ENCODE measurements at regions not wholly inside any gene's neighbourhood (a gene's known extent, or its start where the extent isn't known, plus 50 kb on each side); places are given as distances from the start of the nearest gene placed in this dataset.

DNA sequence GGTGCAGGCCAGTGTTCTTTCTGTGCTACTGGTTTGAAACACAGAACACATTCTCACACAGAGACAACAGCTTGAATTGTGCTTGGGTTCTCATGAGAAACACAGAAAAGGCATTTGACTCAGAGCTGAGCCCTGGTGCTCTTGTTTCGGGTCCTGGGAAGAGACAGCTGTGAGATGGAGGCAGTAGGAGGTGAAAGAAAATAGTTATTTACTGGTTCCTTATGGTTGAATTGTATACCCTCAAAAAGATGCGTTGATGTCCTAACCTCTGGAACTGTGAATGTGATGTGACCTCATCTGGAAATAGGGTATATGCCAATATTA is 87.1 kb upstream of the RPS6KA2 start:
- TF ChIP-seq, protein P1, sequence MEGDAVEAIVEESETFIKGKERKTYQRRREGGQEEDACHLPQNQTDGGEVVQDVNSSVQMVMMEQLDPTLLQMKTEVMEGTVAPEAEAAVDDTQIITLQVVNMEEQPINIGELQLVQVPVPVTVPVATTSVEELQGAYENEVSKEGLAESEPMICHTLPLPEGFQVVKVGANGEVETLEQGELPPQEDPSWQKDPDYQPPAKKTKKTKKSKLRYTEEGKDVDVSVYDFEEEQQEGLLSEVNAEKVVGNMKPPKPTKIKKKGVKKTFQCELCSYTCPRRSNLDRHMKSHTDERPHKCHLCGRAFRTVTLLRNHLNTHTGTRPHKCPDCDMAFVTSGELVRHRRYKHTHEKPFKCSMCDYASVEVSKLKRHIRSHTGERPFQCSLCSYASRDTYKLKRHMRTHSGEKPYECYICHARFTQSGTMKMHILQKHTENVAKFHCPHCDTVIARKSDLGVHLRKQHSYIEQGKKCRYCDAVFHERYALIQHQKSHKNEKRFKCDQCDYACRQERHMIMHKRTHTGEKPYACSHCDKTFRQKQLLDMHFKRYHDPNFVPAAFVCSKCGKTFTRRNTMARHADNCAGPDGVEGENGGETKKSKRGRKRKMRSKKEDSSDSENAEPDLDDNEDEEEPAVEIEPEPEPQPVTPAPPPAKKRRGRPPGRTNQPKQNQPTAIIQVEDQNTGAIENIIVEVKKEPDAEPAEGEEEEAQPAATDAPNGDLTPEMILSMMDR (IDR thresholded peaks at IDR 0.05; ENCODE audit: low read length, missing control alignments) = no peak
- DNase-seq (ENCODE audit: low read depth) = no peak
- H3K4me3 ChIP-seq (replicated peaks; ENCODE audit: low read depth, low read length) = no peak overlapping the region

DNA sequence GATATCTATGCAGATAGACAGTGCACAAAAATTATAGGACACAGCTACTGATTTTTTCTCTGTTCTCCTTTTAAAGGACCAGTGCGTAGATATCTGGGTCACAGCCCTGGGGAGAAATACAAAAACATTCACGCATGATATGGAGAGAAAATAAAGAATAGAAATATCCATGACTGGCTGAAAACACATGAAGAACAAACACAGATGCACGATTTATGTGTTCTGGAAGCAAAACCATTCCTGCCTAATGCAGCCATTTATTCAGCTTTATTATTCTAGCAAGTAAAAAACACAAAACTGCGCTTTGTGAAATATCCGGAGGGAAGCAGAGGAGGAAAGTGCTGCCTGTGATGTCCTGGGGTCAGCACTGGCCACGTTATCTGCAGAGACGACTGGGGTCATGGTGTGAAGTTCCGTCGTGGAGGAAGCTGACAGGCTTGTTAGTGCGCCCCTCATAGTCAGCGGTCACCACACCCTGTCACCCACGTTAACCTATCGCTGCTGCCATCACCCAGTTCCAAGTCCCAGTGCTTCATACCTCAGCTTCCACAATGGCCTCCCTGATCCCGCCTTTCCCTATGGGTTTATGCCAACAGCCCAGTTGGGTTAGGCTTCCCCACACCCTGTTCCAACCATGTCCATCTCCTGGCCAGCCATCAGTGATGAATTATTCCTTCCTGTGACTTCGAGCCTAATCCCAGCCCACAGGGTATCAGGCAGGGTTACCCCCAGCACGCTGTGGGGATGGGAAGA is 86.6 kb upstream of the RPS6KA2 start:
- TF ChIP-seq, protein P1 (IDR thresholded peaks at IDR 0.05; ENCODE audit: low read length, missing control alignments) = no peak
- no peak overlapping the region for H3K4me3 ChIP-seq (replicated peaks; ENCODE audit: low read depth, low read length)
- no peak for DNase-seq (ENCODE audit: low read depth)

DNA sequence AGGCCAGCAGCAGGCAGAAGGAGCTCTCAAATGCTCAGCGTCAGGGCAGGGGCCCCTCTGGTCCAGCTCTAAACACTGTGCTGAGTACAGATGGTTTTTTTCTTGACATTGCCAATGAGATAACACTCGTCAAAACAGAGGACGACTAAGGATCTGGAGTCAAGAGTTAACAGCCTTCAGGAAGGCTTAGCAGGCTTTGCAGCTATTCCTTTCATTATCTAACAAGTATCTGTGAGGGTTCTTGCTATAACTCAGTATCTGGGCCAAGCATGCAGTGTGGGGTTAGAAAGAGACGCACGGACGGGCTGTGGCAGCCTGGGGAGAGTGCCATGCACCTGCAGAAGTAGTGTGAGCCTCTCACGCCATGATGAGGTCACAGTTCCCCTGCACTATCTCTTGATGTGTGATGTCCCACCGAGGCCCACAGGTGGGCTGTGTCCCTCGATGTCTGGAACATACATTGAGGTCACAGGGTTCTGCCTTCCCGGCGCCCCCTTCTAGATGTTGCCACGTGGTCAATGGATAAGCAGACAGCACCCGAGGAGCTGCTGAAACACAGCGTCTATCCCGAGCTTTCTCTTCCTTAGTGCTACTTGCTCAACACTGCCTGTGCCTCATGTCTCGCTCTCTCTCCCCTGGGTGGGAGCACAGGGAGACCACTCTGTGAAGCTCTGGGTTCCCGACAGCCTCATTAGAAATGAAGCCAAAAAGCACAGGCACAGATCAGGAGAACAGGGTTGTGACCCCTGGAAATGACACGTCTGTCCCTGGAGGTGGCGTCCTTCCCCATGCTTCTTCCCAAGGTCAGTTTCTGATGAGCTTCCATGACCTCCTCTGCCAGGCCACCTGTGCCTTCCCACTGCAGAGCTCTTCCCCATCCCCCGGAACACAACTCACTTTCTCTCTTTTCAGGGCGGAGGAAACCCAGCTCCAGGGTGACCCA is 85.5 kb upstream of the RPS6KA2 start:
- H3K4me3 ChIP-seq (replicated peaks; ENCODE audit: low read depth, low read length) = no peak overlapping the region
- no peak for DNase-seq (ENCODE audit: low read depth)
- TF ChIP-seq, protein P1 (IDR thresholded peaks at IDR 0.05; ENCODE audit: low read length, missing control alignments) = no peak

DNA sequence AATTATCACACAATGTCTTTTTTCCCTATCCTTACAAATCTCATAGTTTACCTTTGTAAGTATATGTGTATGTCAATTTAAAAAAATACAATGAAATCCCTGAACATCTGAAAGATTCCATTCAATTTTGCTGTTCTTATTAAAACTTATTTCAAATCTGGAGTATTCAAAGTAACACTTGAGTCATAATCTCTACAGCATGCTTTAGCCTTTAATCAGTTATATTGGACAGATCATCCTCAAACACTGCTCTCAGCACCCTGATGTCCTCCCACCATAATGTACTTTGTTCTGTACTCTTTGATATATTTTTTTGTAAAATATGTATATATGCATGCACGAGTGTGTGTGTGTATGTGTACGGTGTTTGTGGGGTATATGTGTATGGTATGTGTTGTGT is 83.0 kb upstream of the RPS6KA2 start:
- no peak for DNase-seq (ENCODE audit: low read depth)
- TF ChIP-seq, protein P1 (IDR thresholded peaks at IDR 0.05; ENCODE audit: low read length, missing control alignments) = no peak
- no peak overlapping the region for H3K4me3 ChIP-seq (replicated peaks; ENCODE audit: low read depth, low read length)

DNA sequence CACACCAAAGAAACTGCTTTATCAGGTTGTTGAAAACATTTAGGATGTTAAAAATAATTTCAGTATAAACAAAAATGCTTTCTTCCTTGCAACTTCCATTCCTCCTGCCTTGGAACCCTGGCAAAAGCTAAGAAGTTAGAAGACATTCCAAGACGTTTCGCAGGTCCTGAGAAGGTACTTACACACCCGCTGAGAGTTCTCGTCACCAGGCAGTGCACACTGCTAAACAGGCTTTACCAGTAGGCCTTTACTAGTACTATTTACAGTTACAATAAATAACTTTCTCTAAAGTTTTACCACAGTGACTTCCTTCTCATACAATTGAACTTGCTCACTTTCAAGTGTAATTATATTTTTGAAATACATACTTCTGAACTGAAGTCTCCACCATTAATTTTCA is 81.4 kb upstream of the RPS6KA2 start:
- DNase-seq (ENCODE audit: low read depth) = no peak
- H3K4me3 ChIP-seq (replicated peaks; ENCODE audit: low read depth, low read length) = no peak overlapping the region
- TF ChIP-seq, protein P1 (IDR thresholded peaks at IDR 0.05; ENCODE audit: low read length, missing control alignments) = no peak

DNA sequence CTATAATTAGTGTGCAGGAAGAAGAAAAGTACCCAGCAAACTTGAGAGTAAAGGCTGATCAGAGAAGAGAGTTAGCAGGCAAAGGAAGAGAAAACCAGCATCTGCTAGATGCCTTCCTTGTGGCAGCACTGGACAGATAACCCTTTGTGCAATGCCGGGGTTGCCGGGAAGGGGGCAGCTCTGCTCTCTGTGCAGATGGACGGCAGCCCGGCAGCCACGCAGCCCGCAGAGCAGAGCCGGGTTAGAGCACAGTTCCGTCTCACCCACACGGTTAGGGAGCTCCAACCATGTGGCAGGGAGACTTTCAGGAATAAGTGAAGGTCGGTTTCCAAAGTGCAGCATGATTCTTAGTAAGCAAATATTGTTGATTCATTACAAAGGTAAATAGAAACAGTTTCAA is 80.0 kb upstream of the RPS6KA2 start:
- TF ChIP-seq, protein P1 (IDR thresholded peaks at IDR 0.05; ENCODE audit: low read length, missing control alignments) = peak; percentile 46
- peak; percentile 32 for DNase-seq (ENCODE audit: low read depth)
- no peak overlapping the region for H3K4me3 ChIP-seq (replicated peaks; ENCODE audit: low read depth, low read length)
